C4-2B (cell line): ENCODE measurements at regions not wholly inside any gene's neighbourhood (a gene's known extent, or its start where the extent isn't known, plus 50 kb on each side); places are given as distances from the start of the nearest gene placed in this dataset.

Source experiments
- H3K27ac ChIP-seq: fragments of 450-650 bp; 2 replicates; pipeline ENCODE4 v1.5.1; 2017
- ZFX ChIP-seq: fragments of 450-650 bp; IDR thresholded peaks from 2 replicates; pipeline ENCODE4 v1.6.1; 2017
- TF ChIP-seq, protein P1 (sequence below): fragments of 450-650 bp; conservative IDR thresholded peaks from 2 replicates; pipeline ENCODE4 v1.5.1; 2017; ENCODE audit warnings: mild to moderate bottlenecking

DNA sequence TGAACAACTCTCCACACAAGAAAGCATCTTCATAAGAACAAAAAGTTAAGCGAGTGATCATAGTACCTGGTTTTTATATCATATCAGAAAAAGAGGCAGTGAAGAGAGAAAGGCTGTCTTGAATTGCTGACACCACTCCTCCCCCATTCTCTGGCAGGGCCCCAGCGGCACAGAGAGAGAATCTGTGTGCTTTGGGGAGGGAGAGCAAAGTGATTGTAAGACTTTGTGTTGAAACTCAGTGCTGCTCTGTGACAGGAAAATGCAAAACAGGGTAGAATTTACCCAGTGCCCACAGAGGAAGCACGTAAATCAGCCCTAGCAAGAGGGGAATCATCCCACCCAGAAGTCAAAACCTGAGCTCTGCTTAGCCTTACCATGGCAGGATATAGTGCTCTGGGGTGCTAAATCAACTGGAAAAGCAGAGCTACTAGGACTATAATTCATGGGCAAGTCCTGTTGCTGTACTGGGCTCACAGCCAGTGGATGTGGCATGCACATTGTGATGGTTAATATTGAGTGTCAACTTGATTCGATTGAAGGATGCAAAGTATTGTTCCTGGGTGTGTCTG, 174.6 kb downstream of the PRR32 start:
- no peak overlapping the region for H3K27ac ChIP-seq
- TF ChIP-seq, protein P1, sequence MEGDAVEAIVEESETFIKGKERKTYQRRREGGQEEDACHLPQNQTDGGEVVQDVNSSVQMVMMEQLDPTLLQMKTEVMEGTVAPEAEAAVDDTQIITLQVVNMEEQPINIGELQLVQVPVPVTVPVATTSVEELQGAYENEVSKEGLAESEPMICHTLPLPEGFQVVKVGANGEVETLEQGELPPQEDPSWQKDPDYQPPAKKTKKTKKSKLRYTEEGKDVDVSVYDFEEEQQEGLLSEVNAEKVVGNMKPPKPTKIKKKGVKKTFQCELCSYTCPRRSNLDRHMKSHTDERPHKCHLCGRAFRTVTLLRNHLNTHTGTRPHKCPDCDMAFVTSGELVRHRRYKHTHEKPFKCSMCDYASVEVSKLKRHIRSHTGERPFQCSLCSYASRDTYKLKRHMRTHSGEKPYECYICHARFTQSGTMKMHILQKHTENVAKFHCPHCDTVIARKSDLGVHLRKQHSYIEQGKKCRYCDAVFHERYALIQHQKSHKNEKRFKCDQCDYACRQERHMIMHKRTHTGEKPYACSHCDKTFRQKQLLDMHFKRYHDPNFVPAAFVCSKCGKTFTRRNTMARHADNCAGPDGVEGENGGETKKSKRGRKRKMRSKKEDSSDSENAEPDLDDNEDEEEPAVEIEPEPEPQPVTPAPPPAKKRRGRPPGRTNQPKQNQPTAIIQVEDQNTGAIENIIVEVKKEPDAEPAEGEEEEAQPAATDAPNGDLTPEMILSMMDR = no peak
- no peak for TF ChIP-seq ZFX

DNA sequence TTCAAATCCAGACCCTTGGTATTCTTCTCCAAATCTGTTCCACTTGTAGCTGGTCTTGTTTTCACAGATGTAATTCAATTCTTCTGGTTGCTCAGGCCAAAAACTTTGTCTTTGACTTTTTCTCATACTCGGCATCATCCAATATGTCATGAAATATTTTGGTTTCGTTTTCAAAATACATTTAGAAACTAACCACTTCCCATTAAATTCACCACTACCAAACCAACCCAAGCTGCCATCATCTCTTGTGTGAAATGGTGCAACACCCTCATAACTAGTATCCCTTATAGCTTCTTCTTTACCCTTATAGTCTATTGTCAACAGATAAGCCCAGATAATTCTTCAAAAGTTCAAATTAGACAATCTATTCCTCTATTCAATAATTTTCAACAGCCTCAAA, 192.1 kb downstream of the PRR32 start:
- no peak overlapping the region for H3K27ac ChIP-seq
- TF ChIP-seq ZFX = no peak
- TF ChIP-seq, protein P1 = no peak

DNA sequence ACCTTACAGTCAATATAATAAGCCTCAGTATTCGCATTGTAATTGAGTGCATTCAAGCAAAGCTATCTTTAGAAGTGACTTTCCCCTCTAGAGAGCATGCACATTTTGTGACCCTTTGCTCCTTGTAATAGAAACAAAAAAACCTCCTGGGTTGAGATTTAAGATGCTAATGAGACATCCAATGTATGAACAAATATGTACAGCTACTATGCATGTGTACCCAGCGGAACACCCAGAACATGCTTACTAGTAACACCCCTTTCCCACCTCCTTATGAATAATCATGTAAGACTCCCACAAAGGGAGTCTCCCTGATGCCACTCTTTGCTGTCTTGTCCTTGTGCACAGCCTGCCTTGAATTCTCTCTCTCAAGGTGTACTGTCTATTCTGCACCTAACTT, 205.5 kb downstream of the PRR32 start:
- no peak overlapping the region for H3K27ac ChIP-seq
- no peak for TF ChIP-seq ZFX
- TF ChIP-seq, protein P1 = no peak

DNA sequence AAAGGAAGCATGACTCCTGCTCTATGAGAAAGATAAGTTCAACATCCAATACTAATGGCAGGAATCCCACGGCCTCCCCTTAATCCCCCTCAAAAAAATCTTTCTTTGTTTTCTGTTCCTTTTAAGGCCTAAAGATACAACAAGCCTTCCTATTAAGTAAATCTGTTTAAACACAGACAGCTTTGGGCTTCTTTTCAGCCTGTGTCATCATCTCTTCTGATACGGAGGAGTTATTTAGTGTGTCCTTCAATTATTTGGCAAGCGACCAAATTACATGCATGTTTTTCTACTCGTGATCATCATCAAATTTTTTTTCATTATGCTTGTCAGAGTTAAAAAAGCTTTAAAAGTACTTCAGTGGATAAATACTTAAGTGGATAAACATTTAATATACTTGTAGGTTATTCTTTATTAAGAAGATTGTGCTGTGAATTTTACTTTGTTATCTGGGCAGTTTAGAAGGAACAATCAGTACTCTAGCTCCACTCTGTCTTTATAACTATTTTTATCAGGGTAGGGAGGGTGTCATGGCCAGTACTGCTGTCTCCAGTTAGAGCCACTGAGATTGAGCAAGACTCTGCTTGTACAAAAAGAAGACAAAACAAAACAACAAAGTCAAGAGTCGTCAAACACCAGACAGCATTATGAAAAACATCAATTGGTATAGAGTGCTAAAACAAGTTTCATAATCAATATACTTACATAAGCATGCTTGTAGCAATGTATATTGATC, 210.7 kb downstream of the PRR32 start:
- no peak for TF ChIP-seq ZFX
- TF ChIP-seq, protein P1 = no peak
- no peak overlapping the region for H3K27ac ChIP-seq

DNA sequence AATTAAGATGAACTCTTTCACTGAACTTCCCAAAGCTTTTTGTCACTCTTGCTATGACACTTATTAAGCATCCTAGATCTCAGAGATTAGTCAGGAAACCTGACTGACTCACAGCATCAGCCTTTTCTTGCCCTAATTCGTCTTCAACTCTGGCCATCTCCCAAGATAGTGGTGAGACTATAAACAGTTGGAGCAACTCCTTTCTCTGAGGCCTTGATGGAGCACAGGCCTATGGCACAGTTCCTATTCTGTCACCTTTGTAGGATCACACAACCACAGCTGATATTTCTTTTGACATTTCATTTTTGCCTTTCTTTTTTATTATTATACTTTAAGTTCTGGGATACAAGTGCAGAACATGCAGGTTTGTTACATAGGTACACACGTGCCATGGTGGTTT, 217.6 kb downstream of the PRR32 start:
- no peak overlapping the region for H3K27ac ChIP-seq
- TF ChIP-seq, protein P1 = no peak
- no peak for TF ChIP-seq ZFX

DNA sequence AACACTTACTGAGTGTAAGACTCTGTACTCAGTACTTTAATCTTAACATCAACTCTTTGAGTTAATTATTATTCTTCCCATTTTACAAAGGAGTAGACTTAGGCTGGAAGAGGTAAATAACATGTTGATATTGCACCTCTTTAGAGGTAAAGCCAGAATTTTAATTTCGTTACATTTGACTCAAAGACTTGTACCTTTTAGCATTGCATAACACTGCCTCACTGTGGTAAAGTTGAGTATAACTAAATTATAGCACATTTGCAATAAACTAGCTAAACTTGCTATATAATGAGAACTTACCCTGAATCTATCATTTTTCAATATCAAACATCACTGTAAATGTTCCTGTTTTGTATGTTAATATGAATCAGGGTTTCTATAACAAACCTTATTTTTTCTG, 218.5 kb downstream of the PRR32 start:
- TF ChIP-seq ZFX = no peak
- TF ChIP-seq, protein P1 = peak; percentile 60
- no peak overlapping the region for H3K27ac ChIP-seq

DNA sequence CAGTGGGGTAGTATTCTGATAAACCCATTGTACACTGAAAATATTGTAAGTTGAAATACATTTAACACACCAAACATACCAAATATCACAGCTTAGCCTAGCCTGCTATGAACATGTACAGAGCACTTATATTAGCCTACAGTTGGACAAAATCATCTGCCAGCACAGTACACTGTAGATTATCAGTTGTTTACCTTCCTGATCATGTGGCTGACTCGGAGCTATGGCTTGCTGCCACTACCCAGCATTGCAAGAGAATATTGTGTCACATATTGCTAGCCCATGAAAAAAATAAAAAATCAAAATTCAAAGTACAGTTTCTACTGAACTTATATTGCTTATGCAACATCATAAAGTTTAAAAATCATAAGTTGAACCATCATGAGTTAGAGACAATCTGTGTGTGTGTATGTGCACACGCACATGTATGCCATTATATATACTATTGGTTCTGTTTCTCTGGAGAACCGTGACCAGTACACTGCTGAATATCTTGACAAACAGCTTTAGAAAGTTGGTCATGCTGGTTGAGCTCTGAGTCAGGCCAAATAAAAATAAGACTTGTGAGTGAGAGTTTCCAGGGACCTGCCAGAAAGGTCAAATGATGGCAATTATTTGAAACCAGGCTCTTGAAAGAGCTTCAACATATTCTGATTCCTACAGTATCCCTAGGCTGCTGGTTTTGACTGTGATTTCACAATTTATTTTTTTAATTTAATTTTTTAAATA, 238.5 kb downstream of the PRR32 start:
- H3K27ac ChIP-seq = no peak overlapping the region
- TF ChIP-seq, protein P1 = no peak
- no peak for TF ChIP-seq ZFX
